ENCODE measurements at regions not wholly inside any gene's neighbourhood (a gene's known extent, or its start where the extent isn't known, plus 50 kb on each side); places are given as distances from the start of the nearest gene placed in this dataset.
"Not testable (repeated sequence)": the region's sequence is repeated elsewhere in the genome, so short reads cannot be mapped to it uniquely, and the experiment has no call there.

DNA sequence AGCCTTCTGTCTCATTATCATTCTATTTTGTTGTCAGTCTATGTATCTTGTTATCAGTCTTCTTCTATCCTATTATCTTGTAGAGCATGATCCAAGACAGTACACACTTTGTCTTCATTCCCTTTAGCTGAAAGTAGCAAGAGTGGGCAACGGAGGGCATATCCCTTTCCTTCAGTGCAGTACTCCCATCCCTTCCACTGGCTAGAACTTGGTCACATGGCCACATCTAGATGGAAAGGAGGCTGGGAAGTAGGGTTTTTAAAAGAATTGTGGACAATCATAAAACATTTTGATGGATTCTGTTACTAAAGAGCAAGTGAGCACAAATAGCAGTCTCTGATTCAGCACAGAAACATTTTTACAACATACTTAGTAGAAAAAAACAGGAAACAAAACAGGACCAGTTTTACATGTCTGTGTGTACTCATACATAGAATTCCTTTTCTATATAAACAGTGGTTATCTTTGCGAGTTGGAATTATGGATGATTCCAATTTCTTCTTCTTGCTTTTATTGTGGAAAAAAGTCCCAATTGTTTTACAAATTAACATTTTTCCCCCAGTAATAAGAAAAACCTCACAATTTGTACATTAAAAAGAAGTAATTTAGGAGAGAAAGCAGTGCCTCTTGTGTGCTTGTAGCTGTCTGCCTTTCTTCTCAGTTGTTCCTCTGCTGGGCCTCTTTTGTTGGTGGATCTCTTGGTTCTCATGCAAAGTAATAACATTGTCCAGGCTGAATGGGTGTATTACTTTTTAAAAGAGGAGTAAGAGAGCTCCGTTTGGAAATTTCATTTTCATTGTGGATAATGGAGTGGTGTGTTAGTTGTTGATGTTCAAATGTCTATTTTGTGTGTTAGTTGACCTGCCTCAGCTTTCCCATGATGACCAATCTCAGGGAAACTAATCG is 410.9 kb upstream of the TRPC7 start:
- DNase-seq (ENCODE audit: low spot score in 2 of 2): no peak
- H3K27ac Mint-ChIP-seq: no peak overlapping the region
- no peaks in the 10 kb centered on the region for H3K9me3 Mint-ChIP-seq
- H3K36me3 Mint-ChIP-seq: no peaks in the 10 kb centered on the region
- no peaks in the 10 kb centered on the region for H3K4me1 Mint-ChIP-seq
- H3K4me3 Mint-ChIP-seq: no peak overlapping the region
- no peak for ATAC-seq

- no peaks in the 10 kb centered on the region for H3K36me3 Mint-ChIP-seq
- no peaks in the 10 kb centered on the region for H3K9me3 Mint-ChIP-seq
- ATAC-seq: no peak
- no peak for DNase-seq (ENCODE audit: low spot score in 2 of 2)
- no peak overlapping the region for H3K27ac Mint-ChIP-seq
- H3K4me3 Mint-ChIP-seq: no peak overlapping the region
- no peaks in the 10 kb centered on the region for H3K4me1 Mint-ChIP-seq
Observed at GRCh38 chr5:136772491-136772890, 407.1 kb upstream of the TRPC7 start.

DNA sequence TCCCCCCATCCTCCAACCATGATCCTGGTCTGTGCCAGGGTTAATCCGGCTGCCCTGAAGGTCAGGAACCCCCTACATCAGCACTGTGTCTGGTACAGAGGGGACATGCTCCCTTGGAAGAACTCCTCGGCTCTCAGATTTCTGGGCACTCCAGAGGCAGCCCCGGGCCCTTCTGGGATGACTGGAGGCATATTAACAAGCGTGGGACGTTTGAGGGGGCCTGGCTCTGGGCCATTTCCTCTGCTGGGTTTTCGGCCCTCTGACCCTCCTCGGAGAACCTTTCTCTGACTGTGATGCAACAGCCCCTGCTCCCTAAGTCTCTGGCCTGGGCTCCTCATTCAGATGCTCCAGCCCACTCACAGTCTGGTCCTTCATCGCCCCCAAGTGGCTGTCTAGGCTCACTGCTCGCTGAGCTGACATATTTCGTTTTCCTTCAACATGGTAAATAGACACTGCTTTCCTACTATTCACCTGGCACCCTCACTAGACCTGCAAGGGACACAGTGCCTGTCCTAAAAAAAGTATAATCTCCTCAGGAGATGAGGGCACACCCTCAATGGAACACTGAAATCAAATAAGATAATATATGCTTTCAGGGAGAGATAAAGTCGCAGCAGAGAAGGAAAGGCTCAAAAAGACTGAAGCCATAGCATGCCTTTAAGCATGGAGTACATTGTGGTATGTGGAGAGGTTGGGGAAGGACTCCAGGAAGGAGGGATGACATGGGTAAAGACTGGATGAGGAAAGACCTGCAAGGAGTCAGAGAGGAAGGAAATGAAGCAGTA is 404.7 kb upstream of the TRPC7 start:
- DNase-seq (ENCODE audit: low spot score in 2 of 2): peak; percentile 5 to 65
- peak; percentile 49 for ATAC-seq

GRCh38 chr5:136769093-136769492 is 403.7 kb upstream of the TRPC7 start:
- Mint-ChIP-seq H3K9me3 (no peaks in the 10 kb centered on the region), H3K27ac (no peak overlapping the region), H3K4me1 (no peaks in the 10 kb centered on the region), H3K4me3 (no peak overlapping the region), H3K36me3 (no peaks in the 10 kb centered on the region)
- no peak for DNase-seq (ENCODE audit: low spot score in 2 of 2)
- no peak for ATAC-seq

More for the DNA sequence above, 404.7 kb upstream of the TRPC7 start:
- Mint-ChIP-seq H3K4me1 (no peaks in the 10 kb centered on the region), H3K4me3 (no peak overlapping the region), H3K36me3 (no peaks in the 10 kb centered on the region), H3K9me3 (no peaks in the 10 kb centered on the region), H3K27ac (no peak overlapping the region)

DNA sequence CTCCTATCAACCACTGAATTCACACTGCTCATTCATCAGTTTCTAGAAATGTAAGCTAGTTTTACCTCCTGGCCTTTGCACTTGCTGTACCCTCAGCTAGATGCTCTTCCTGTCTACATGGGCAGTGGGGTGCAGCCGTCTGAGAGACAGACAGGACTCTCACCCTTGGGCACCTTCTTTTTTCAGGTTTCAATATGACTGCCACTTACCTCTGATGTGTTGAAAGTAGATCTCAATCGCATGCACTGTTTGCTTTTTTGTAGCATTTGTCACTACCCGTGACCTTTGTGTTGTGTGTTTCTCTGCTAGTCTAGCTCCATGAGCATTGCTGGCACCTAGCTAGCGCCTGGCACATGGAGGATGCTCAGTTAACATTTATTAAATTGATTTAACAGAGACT is 403.1 kb upstream of the TRPC7 start:
- Mint-ChIP-seq H3K27ac (no peak overlapping the region), H3K9me3 (no peaks in the 10 kb centered on the region), H3K4me1 (no peaks in the 10 kb centered on the region), H3K36me3 (no peaks in the 10 kb centered on the region), H3K4me3 (no peak overlapping the region)
- ATAC-seq: no peak
- DNase-seq (ENCODE audit: low spot score in 2 of 2): no peak

DNA sequence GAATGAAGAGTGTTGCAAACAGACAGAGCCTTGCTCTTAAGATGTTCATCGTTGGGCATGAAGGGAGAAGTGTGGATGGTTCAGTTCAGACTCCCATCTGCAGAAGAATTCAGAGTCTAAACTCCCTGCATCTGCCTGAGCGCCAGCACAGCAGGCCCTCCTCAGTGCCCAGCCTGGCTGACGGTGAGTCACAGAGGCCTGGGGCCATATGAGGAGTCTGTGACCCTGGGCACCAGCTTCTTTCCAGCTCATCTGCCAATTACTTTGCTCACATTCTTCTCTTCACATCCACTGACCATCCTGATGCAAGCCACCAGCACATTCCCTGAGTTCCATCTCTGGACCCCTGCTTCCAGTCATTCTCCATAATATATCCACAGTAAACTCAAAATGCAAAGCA is 401.1 kb upstream of the TRPC7 start:
- H3K4me3 Mint-ChIP-seq: no peak overlapping the region
- no peak for DNase-seq (ENCODE audit: low spot score in 2 of 2)
- H3K36me3 Mint-ChIP-seq: no peaks in the 10 kb centered on the region
- H3K4me1 Mint-ChIP-seq: no peaks in the 10 kb centered on the region
- no peak for ATAC-seq
- H3K27ac Mint-ChIP-seq: no peak overlapping the region
- no peaks in the 10 kb centered on the region for H3K9me3 Mint-ChIP-seq

- DNase-seq (ENCODE audit: low spot score in 2 of 2) (no peak), ATAC-seq (no peak)
- Mint-ChIP-seq H3K4me1 (no peaks in the 10 kb centered on the region), H3K36me3 (no peaks in the 10 kb centered on the region), H3K9me3 (no peaks in the 10 kb centered on the region), H3K27ac (no peak overlapping the region), H3K4me3 (no peak overlapping the region)
Observed at GRCh38 chr5:136764601-136765000, 399.3 kb upstream of the TRPC7 start.

GRCh38 chr5:136763548-136763947 is 398.2 kb upstream of the TRPC7 start:
- no peak for DNase-seq (ENCODE audit: low spot score in 2 of 2)
- H3K36me3 Mint-ChIP-seq: no peaks in the 10 kb centered on the region
- no peaks in the 10 kb centered on the region for H3K9me3 Mint-ChIP-seq
- no peak overlapping the region for H3K27ac Mint-ChIP-seq
- H3K4me1 Mint-ChIP-seq: no peaks in the 10 kb centered on the region
- no peak overlapping the region for H3K4me3 Mint-ChIP-seq
- ATAC-seq: no peak

GRCh38 chr5:136754216-136754615 is 388.9 kb upstream of the TRPC7 start:
- Mint-ChIP-seq H3K4me1 (no peaks in the 10 kb centered on the region), H3K9me3 (no peaks in the 10 kb centered on the region), H3K27ac (no peak overlapping the region), H3K36me3 (no peaks in the 10 kb centered on the region), H3K4me3 (no peak overlapping the region)
- ATAC-seq (no peak), DNase-seq (ENCODE audit: low spot score in 2 of 2) (no peak)

GRCh38 chr5:136750224-136750862 is 385.0 kb upstream of the TRPC7 start:
- Mint-ChIP-seq H3K27ac (no peak overlapping the region), H3K9me3 (peaks cover 2% of the 10 kb centered on the region), H3K36me3 (no peaks in the 10 kb centered on the region), H3K4me1 (no peaks in the 10 kb centered on the region), H3K4me3 (no peak overlapping the region)
- DNase-seq (ENCODE audit: low spot score in 2 of 2) (no peak), ATAC-seq (no peak)

DNA sequence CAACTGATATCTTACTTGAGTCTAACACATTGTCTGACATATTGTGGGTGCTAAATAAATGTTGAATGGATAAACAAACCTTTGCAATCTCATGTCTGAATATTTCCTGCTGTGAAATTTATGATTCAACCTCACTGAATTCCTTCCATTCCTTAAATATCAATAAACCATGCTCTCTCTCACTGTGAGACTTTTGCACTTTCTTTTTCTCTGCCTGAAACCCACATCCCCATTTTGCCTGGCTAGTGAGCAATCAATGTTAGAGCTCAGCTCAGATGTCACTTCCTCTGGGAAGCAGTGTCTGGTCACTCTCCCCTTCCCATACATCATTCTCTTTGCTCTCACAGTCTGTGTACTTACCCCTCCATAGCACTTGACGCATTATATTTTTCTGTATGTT is 383.7 kb upstream of the TRPC7 start:
- DNase-seq (ENCODE audit: low spot score in 2 of 2) (no peak), ATAC-seq (no peak)
- Mint-ChIP-seq H3K36me3 (no peaks in the 10 kb centered on the region), H3K4me1 (no peaks in the 10 kb centered on the region), H3K27ac (no peak overlapping the region), H3K4me3 (no peak overlapping the region), H3K9me3 (peaks cover 4% of the 10 kb centered on the region)

GRCh38 chr5:136743052-136743451 is 377.7 kb upstream of the TRPC7 start:
- no peak for DNase-seq (ENCODE audit: low spot score in 2 of 2)
- ATAC-seq: no peak
- H3K4me3 Mint-ChIP-seq: no peak overlapping the region
- peaks cover 16% of the 10 kb centered on the region for H3K9me3 Mint-ChIP-seq
- H3K36me3 Mint-ChIP-seq: no peaks in the 10 kb centered on the region
- no peak overlapping the region for H3K27ac Mint-ChIP-seq
- H3K4me1 Mint-ChIP-seq: no peaks in the 10 kb centered on the region

GRCh38 chr5:136740228-136740627 is 374.9 kb upstream of the TRPC7 start:
- H3K4me1 Mint-ChIP-seq: no peaks in the 10 kb centered on the region
- no peak overlapping the region for H3K4me3 Mint-ChIP-seq
- no peak for ATAC-seq
- no peaks in the 10 kb centered on the region for H3K36me3 Mint-ChIP-seq
- no peak overlapping the region for H3K27ac Mint-ChIP-seq
- peaks cover 16% of the 10 kb centered on the region for H3K9me3 Mint-ChIP-seq
- DNase-seq (ENCODE audit: low spot score in 2 of 2): no peak

DNA sequence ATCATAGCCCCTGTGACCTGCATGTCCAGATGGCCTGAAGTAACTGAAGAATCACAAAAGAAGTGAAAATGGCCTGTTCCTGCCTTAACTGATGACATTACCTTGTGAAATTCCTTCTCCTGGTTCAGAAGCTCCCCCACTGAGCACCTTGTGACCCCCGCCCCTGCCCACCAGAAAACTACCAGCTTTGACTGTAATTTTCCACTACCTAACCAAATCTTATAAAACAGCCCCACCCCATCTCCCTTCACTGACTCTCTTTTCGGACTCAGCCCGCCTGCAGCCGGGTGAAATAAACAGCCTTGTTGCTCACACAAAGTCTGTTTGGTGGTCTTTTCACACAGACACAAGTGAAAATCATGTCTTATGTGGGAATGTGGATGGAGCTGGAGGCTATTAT is 373.9 kb upstream of the TRPC7 start:
- H3K4me3 Mint-ChIP-seq; H3K36me3 Mint-ChIP-seq; ATAC-seq; H3K27ac Mint-ChIP-seq; DNase-seq (ENCODE audit: low spot score in 2 of 2); H3K4me1 Mint-ChIP-seq: not testable (repeated sequence)
- H3K9me3 Mint-ChIP-seq: peaks cover 14% of the 10 kb centered on the region

GRCh38 chr5:136738829-136739228 is 373.5 kb upstream of the TRPC7 start:
- Mint-ChIP-seq H3K9me3 (peaks cover 14% of the 10 kb centered on the region), H3K36me3 (no peaks in the 10 kb centered on the region), H3K4me3 (no peak overlapping the region), H3K4me1 (no peaks in the 10 kb centered on the region), H3K27ac (no peak overlapping the region)
- no peak for ATAC-seq
- no peak for DNase-seq (ENCODE audit: low spot score in 2 of 2)

Measured in stimulated activated effector memory CD8-positive, alpha-beta T cell treated with anti-CD3 and anti-CD28 coated beads, Interleukin-12 subunit alpha, Interleukin-12 subunit beta, amount 100 ng/mL, for 72 hours (primary cell).